ENCODE measurements at regions not wholly inside any gene's neighbourhood (a gene's known extent, or its start where the extent isn't known, plus 50 kb on each side); places are given as distances from the start of the nearest gene placed in this dataset.

DNA sequence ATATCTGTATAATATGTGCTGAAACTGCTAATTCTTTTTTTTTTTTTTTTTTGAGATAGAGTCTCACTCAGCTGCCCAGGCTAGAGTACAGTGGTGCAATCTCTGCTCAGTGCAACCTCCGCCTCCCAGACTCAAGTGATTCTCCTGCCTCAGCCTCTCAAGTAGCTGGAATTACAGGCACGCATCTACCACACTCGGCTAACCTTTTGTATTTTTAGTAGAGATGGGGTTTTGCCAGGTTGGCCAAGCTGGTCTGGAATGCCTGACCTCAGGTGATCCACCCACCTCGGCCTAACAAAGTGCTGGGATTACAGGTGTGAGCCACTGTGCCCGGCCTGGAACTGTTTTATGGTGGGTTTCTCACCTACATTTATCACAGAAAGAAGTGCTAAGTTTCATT, 307.8 kb upstream of the STT3B start:
- DNase-seq (ENCODE audit: low spot score) = no peak

DNA sequence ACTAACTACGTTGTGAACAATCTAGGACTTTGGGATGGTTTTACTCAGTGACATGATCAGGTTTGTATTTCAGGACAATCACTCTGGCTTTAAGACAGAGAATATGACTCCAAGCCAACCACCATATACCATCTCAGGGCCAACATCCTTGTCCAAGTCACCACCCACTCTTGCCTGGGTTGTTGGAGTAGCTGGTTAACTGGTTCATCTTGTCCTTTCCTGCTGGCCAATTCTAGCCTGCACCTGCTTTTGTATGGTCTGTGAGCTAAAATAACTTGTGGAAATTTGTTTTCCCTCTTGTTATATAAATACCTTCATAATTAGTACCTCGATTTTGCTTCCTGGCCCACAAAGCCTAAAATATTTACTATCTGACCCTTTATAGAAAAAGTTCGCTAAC, 306.8 kb upstream of the STT3B start:
- no peak for DNase-seq (ENCODE audit: low spot score)

GRCh38 chr3:31226346-31226745, 306.4 kb upstream of the STT3B start:
- no peak for DNase-seq (ENCODE audit: low spot score)

GRCh38 chr3:31227131-31227562, 305.6 kb upstream of the STT3B start:
- peak; percentile 20 for DNase-seq (ENCODE audit: low spot score)

GRCh38 chr3:31230425-31231223, 302.1 kb upstream of the STT3B start:
- DNase-seq (ENCODE audit: low spot score) = no peak

DNA sequence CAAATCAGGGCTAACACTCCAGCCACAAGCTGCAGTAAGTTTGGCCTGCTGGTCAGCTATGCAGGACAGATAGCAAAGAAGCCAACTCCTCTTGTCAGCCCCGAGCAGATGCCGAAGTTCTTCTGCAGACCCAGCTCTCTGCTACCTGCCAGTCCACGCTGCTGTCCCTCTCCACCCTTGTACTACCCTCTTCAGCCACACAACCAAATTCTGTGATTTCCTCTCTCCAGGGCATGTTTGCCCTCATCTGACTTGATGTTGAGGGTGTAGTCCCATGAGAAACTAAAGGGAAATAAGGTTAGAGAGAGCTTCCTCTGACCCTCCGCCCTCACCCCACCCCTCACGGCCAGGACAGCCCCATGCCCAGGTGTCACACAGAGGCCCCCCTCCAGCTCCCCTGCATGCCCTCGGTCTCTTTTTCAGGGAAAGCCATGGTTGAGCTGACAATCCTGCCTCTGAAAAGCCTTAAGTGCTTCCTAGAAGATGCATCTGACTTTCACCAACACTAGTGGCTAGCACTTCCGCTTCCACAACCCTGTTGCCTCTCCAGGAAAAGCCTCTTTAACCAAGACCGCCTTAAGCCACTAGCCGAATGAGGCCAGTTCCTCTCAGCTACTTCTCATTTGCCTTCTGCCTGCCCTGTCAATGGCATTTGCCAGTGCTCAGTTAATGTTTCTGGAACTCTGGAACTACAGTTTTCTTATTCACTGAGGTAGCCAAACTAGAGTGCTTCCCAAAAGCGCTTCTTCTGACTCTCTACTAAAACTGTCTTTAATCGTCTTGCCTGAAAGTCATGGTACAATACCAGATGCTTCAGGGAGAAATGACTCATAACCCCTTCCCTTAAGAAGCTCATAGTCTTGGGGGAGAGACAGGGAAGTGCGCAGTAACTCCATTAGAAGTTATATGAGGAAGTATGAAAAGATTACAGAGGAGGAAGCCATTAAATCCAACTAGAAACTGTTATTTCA, 300.4 kb upstream of the STT3B start:
- no peak for DNase-seq (ENCODE audit: low spot score)

DNA sequence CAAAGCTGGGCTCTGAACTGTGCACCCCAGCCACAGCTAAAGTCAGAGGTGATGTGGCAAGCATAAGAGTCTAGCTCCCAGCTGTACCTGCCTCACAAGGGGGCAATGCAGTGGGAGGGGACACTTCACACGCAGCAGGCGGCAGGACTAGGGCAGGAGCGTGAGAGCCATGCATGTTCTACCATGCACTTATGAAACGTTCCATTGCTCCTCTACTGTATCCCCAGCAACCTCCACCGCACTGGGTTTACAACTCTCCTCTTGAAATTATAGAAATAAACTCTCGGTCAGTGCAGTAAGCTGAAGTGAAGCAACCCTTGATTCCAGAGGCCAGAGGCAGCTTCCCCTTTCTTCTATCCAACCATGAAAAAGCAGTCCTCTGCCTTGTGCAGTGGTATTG, 298.6 kb upstream of the STT3B start:
- no peak for DNase-seq (ENCODE audit: low spot score)

- no peak for DNase-seq (ENCODE audit: low spot score)
Observed at GRCh38 chr3:31235062-31235700, 297.5 kb upstream of the STT3B start.

- DNase-seq (ENCODE audit: low spot score) = no peak
Observed at GRCh38 chr3:31237887-31238286, 294.8 kb upstream of the STT3B start.

DNA sequence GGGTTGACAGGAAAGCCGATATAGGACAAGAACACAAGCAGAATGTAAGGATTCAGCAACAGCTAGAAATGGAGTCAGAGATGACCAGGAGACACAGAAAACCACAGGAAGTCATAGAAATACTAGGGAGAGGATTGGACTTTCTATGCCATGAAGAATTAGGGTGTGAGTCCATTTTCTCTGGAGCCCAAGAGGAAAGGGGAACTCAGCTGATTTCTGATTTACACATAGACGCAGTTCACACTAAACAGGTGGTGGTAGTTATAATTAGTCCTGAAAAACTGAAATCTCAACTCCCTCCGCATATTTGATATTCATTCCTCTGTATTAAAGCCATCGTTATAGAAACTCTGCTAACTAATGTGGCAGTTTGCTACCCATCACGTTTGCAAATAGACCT, 292.7 kb upstream of the STT3B start:
- no peak for DNase-seq (ENCODE audit: low spot score)

DNA sequence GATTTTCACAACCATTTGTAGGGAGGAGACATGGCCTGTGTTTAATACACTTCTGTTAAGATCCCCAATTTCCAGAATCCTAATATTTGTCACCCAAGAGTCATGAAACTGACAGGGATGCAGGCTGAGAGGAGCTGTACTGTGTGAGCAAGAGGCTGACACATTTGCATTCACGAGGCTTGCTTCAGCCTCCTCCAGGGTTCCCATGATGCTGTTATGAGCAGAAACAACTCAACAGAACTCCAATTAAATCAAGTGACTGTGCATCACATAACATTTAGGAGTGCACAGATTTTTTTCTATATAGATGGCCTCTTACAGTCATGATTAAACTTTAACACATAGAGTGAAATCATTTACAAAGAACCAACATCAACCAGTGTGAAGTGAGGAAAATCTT, 292.3 kb upstream of the STT3B start:
- DNase-seq (ENCODE audit: low spot score) = no peak

DNA sequence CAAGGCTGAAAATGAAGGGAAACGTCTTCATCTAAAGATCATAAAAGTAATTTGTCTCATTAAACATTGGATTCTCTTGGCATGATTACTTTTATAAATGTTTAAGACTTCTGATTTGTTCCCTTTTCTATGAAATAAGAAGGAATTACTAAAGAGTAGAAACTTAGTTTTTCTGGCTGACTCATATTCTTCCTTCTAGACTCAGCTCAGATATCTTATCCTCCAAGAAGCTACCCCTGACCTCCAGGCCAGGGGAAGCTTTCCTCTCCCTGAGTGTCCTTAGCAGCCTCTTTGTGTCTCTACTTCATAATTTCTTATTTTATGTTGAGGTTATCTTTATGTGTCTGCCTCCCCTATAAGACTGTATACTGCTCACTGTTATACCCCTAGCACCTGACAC, 291.9 kb upstream of the STT3B start:
- DNase-seq (ENCODE audit: low spot score) = no peak

DNA sequence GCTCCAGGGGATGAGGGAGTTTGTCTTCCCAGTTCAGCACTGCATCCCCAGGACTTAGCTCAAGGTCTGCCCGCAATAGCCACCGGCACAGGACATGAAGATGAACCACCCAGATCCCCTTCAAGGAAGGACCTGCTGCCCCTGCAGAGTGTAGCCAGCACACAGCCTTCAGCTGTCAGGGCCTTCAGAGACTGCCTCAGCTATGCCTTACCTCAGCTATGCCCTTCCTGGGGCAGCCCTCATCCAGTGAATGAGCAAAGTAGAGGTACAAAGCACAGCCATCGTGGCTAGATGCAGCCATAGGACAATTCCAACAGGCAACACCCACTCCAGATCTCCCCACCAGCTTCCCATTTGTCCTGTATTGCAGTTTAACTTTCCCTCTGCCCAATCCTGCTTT, 291.2 kb upstream of the STT3B start:
- no peak for DNase-seq (ENCODE audit: low spot score)

DNA sequence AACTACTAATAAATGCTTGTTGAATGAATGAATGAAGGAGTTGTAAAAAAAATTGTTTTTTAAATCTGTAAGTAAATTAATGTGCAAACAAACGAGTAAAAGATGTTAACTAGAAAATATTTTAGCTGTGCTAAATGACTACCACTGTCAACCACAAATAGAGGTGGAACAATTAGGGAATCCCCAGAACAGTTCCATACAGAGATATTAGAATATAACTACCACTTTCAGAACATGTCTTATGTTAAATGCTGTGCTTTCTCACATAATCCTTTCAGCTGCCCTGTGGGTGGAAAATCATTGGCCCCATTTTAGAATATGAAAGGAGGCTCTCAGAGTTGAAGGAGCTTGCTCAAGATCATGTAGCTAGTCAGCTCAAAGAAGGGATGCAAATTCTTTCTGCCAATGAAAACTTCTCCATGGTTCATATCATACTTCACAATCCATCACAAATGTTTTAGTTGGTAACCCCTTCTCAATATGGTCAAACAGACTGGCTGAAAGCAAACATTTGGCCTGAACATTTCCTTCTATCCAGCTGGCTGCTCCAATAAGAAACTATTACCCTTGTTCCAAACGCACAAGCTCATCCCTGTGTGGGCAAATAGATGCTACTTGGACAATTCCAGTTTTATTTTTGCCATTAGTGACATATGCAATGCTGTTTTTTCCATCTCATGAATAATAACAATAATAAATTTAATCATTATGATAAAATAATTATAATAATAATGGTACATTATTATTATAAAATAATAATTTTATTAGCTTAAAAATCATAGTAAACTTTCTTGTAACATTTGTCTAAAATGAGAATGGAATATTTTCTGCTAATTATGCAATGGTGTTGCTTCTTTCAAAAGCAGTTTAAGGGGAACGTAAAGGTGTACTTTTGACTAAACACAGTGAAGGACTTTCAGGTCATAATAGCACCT, 290.4 kb upstream of the STT3B start:
- no peak for DNase-seq (ENCODE audit: low spot score)

DNA sequence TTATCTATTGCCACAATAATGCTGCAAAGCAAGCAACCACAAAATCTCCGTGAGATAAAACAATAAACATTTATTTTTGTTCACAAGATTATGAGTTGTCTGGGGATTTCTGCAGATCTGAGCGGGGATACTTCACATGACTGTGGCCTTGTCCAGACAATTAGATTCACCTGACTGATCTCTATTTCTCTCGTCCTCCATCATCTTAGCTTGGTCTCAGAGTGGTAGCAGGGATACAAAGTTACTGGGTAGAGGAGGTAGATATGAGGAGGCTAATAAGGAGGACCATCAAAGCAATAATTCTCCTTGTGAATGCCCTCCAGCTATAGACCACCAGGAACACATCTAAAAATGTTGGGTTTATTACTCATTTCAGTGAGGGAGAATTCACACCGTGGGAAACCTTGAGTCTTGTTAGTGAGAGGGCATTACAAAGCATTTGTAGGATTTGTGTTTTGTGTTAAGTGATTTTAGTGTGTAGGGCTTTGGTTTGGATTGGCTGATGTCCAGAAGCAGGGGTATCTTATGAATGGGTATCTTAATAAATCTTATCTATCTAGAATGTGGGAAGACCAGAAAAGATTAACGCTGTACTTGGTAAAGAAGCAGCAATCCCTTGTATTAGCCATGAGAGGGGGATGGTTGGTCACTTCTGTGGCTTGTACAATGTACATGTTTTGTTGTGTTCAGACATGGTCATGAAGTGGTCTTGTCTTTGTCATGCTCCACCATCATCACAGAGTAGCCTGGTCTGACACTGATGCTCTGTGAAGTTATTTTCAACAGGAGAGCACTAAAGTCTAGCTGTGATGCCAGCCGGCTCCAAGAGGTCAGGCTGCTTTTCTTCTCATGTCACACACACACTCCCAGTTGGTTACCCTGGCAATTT, 287.6 kb upstream of the STT3B start:
- no peak for DNase-seq (ENCODE audit: low spot score)

DNA sequence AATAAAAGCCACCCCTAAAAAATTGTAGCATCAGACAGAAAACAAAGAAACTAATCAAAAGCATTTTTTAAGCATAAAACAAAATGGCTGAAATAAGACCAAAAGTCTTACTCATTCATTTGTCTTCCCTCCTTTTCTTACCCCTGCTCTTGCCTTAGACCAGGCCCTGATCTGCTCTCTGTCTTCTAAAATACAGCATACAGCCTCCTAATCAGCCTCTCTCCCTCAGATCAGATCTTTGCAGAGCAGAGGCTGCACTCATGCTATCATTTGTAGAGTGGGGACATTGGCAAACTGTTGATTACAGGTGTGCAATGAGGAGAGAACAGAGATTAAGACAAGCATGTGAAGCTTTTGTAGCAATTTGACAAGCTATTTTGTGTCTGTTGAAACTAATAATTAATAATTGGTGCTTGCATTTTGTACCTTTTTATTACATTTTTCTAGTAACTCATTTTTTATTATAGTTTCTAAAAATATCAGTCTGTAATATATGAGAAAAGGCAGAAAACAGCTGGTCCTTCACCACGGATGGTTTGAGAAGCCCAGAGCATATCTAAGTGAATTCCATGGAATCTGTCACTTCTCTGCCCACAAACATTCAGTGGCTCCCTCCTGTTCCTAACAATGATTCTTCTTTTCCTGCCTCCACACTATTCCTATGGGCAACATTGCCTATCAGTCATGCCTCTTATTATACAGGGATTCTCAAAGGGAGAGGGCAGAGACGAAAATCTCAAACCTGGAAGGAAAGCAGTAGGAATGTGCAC, 286.2 kb upstream of the STT3B start:
- DNase-seq (ENCODE audit: low spot score) = no peak

DNA sequence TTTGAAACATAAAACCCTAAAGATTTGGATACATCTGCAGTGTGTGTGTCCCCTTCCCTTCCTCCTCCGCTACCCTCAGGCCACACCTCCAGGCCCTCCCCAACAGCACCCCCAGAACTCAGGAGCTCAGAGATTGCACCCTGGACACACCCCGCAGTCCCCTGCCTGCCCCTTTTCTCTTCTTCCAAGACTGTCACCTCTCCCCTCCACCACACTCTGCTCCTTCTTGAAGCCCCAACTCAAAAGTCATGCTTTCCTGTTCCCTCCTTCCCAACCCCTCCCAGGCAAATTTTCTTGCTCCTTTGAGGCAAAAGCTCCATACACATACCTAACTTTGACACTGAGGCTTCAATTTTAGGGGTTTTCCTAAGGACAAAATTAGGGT, 285.7 kb upstream of the STT3B start:
- no peak for DNase-seq (ENCODE audit: low spot score)

DNA sequence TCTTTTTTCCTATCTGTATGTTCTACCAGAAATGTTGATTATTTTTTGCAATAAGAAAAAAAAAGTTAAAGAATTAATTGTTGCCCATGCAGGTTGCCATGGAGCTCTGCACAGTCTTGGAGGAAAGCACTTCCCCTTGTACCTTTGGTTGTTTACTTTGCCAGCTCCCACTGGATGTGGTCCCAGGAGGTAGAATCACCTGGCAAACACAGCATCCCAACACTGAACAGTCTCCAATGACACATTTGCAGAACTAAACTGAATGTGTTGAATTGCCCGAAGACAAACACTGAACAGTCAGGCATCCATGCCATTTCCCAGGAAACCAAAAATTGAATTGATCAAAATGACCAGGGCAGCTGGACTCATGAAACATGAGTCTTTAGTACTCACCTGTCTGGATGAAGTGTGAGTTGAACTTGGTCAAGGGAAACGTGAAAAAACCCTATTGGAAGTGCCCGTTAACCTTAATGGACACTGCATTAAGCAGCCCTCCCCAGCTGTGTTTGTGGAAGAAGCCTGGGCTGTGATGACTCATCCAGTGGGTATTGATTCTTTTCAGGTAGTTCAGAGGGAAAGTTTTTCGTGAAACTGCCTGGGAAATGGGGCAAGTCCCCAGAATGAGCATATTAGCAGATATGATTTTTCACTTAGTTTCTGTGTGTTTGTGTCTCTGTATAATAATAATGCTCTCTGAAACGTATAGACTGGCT, 284.7 kb upstream of the STT3B start:
- peak; percentile 40 for DNase-seq (ENCODE audit: low spot score)

- no peak for DNase-seq (ENCODE audit: low spot score)
Observed at GRCh38 chr3:31248563-31248992, 284.1 kb upstream of the STT3B start.

Measured in SW480 (cell line).